OCI-LY3 (cell line): ENCODE measurements at regions not wholly inside any gene's neighbourhood (a gene's known extent, or its start where the extent isn't known, plus 50 kb on each side); places are given as distances from the start of the nearest gene placed in this dataset.

Experiments used
- H2AFZ ChIP-seq: fragments of 200-600, 300-600 bp; shearing (Covaris generic); 2 replicates; pipeline ENCODE4 v1.6.0; 2014; ENCODE audit warnings: antibody characterized with exemption, low read depth, low read length
- H3K27ac ChIP-seq: fragments of 200-600, 300-600 bp; sonication (generic); 2 replicates; pipeline ENCODE4 v1.5.1; 2014; ENCODE audit warnings: mild to moderate bottlenecking, low read length, moderate library complexity, mixed read lengths
- H3K27me3 ChIP-seq: fragments of 200-600, 300-600 bp; sonication (generic); 2 replicates; pipeline ENCODE4 v1.6.1; 2014; ENCODE audit warnings: low read depth, low read length, mixed read lengths
- H3K36me3 ChIP-seq: fragments of 200-600, 300-600 bp; sonication (generic); replicated peaks from 2 replicates; pipeline ENCODE3; 2014; ENCODE audit warnings: low read depth, low read length, mixed read lengths
- H3K4me1 ChIP-seq: fragments of 300-600, 200-600 bp; sonication (generic); 2 replicates; pipeline ENCODE4 v1.6.1; 2014; ENCODE audit warnings: low read length, mixed read lengths
- H3K4me2 ChIP-seq: fragments of 200-600, 300-600 bp; sonication (generic); 2 replicates; pipeline ENCODE4 v1.6.1; 2014; ENCODE audit warnings: low read length, mixed read lengths
- H3K4me3 ChIP-seq: fragments of 300-600, 200-600 bp; sonication (generic); 2 replicates; pipeline ENCODE4 v1.5.1; 2014; ENCODE audit warnings: antibody characterized with exemption, mild to moderate bottlenecking, low read length, moderate library complexity
- H3K79me2 ChIP-seq: fragments of 300-600, 200-600 bp; shearing (Covaris generic); 2 replicates; pipeline ENCODE4 v1.6.1; 2014; ENCODE audit warnings: mild to moderate bottlenecking, low read length, mixed read lengths
- H3K9ac ChIP-seq: fragments of 300-600, 200-600 bp; shearing (Covaris generic); 2 replicates; pipeline ENCODE4 v1.6.0; 2014; ENCODE audit warnings: mild to moderate bottlenecking, low read length, moderate library complexity
- H3K9me3 ChIP-seq: fragments of 200-600, 300-600 bp; shearing (Covaris generic); 2 replicates; pipeline ENCODE4 v1.6.1; 2014; ENCODE audit warnings: low read length, mixed read lengths; ENCODE audit not compliant: insufficient read depth
- H4K20me1 ChIP-seq: fragments of 200-600, 300-600 bp; sonication (generic); 2 replicates; pipeline ENCODE4 v1.6.1; 2016; ENCODE audit warnings: low read length, mixed read lengths; ENCODE audit not compliant: insufficient read depth
- CTCF ChIP-seq: fragments of 200-600, 300-600 bp; sonication (generic); IDR thresholded peaks from 2 replicates; pipeline ENCODE4 v1.5.1; 2014; ENCODE audit warnings: antibody characterized with exemption, low read length, low read depth
- EZH2phosphoT487 ChIP-seq: fragments of 200-600 bp; shearing (Covaris generic); IDR thresholded peaks from 2 replicates; pipeline ENCODE4 v1.6.1; 2018; ENCODE audit warnings: antibody characterized with exemption, mixed run types, low read depth

GRCh38 chr5:58232130-58232529, 227.8 kb downstream of the PLK2 start:
- TF ChIP-seq EZH2phosphoT487 (no peak), CTCF (no peak)
- H3K4me2 ChIP-seq = no peak overlapping the region
- H3K4me3 ChIP-seq = no peak overlapping the region
- no peaks in the 10 kb centered on the region for H3K27me3 ChIP-seq
- H3K9me3 ChIP-seq = no peaks in the 10 kb centered on the region
- H3K9ac ChIP-seq = no peak overlapping the region
- no peaks in the 10 kb centered on the region for H3K36me3 ChIP-seq
- H2AFZ ChIP-seq = no peak overlapping the region
- H3K27ac ChIP-seq = no peak overlapping the region
- no peaks in the 10 kb centered on the region for H3K4me1 ChIP-seq
- no peaks in the 10 kb centered on the region for H4K20me1 ChIP-seq
- H3K79me2 ChIP-seq = no peaks in the 10 kb centered on the region

DNA sequence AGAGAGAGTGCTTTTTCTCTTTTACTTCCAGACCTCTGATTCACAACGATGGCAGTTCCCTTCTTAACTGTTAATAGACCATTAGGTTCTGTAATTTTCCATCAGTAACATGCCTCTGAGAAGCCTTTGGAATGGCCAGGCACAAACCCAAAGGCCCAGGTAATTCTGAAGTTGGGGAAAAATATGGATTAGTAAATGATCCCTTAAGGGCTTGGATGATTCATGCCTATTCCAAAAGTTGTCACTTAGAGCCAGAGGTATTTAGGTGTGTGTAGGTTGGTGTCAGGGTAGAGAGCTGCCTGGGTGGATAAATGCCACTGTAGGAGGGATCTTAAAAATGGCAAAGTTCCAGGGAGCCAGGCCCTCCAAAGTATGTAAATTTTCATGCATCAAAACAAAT, 228.8 kb downstream of the PLK2 start:
- no peaks in the 10 kb centered on the region for H3K4me1 ChIP-seq
- no peaks in the 10 kb centered on the region for H3K36me3 ChIP-seq
- H3K9ac ChIP-seq = no peak overlapping the region
- H3K4me3 ChIP-seq = no peak overlapping the region
- H4K20me1 ChIP-seq = no peaks in the 10 kb centered on the region
- H2AFZ ChIP-seq = no peak overlapping the region
- no peak overlapping the region for H3K27ac ChIP-seq
- H3K27me3 ChIP-seq = no peaks in the 10 kb centered on the region
- no peak overlapping the region for H3K4me2 ChIP-seq
- H3K79me2 ChIP-seq = no peaks in the 10 kb centered on the region
- TF ChIP-seq CTCF (no peak), EZH2phosphoT487 (no peak)
- H3K9me3 ChIP-seq = no peaks in the 10 kb centered on the region

GRCh38 chr5:58228896-58229295, 231.0 kb downstream of the PLK2 start:
- Histone ChIP-seq H3K4me1 (no peaks in the 10 kb centered on the region), H3K27ac (no peak overlapping the region), H3K27me3 (no peaks in the 10 kb centered on the region), H2AFZ (no peak overlapping the region), H3K9me3 (no peaks in the 10 kb centered on the region), H3K4me2 (no peak overlapping the region), H3K79me2 (no peaks in the 10 kb centered on the region), H4K20me1 (no peaks in the 10 kb centered on the region), H3K9ac (no peak overlapping the region), H3K4me3 (no peak overlapping the region), H3K36me3 (no peaks in the 10 kb centered on the region)
- TF ChIP-seq EZH2phosphoT487 = no peak
- TF ChIP-seq CTCF = no peak

DNA sequence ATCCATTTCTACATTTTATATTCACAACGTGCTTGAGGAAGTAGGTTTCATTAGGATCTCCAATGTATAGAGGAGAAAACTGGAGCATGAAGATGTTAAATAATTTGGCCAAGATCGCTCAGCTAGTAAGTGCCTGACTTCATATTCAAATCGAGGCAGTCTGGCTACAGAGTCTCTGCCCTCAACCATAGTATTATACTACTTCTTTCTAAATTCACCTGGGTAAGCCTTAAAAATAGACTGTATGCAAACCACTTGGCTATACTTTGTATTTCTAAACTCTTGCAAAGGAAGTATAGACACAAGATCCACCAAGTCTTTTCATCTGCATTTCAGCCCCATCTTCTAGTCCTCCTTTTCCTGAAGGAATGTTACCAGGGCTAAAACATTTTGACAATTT, 232.0 kb downstream of the PLK2 start:
- H3K9ac ChIP-seq = no peak overlapping the region
- H3K4me1 ChIP-seq = no peaks in the 10 kb centered on the region
- H4K20me1 ChIP-seq = no peaks in the 10 kb centered on the region
- no peaks in the 10 kb centered on the region for H3K36me3 ChIP-seq
- no peak overlapping the region for H3K4me2 ChIP-seq
- H3K79me2 ChIP-seq = no peaks in the 10 kb centered on the region
- no peak overlapping the region for H3K27ac ChIP-seq
- H3K27me3 ChIP-seq = no peaks in the 10 kb centered on the region
- no peaks in the 10 kb centered on the region for H3K9me3 ChIP-seq
- no peak overlapping the region for H3K4me3 ChIP-seq
- no peak for TF ChIP-seq CTCF
- H2AFZ ChIP-seq = no peak overlapping the region
